ENCODE measurements at regions not wholly inside any gene's neighbourhood (a gene's known extent, or its start where the extent isn't known, plus 50 kb on each side); places are given as distances from the start of the nearest gene placed in this dataset.

- Histone ChIP-seq H3K9me3 (no peaks in the 10 kb centered on the region), H3K27ac (no peak overlapping the region), H3K4me3 (no peak overlapping the region), H3K4me1 (no peaks in the 10 kb centered on the region), H3K27me3 (no peaks in the 10 kb centered on the region), H3K36me3 (no peaks in the 10 kb centered on the region)
- TF ChIP-seq, protein P1, sequence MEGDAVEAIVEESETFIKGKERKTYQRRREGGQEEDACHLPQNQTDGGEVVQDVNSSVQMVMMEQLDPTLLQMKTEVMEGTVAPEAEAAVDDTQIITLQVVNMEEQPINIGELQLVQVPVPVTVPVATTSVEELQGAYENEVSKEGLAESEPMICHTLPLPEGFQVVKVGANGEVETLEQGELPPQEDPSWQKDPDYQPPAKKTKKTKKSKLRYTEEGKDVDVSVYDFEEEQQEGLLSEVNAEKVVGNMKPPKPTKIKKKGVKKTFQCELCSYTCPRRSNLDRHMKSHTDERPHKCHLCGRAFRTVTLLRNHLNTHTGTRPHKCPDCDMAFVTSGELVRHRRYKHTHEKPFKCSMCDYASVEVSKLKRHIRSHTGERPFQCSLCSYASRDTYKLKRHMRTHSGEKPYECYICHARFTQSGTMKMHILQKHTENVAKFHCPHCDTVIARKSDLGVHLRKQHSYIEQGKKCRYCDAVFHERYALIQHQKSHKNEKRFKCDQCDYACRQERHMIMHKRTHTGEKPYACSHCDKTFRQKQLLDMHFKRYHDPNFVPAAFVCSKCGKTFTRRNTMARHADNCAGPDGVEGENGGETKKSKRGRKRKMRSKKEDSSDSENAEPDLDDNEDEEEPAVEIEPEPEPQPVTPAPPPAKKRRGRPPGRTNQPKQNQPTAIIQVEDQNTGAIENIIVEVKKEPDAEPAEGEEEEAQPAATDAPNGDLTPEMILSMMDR (IDR thresholded peaks at IDR 0.05), result no peak
- no peak for DNase-seq
- no peak for ATAC-seq
- intact Hi-C loops (cut with DNase I), result no loop called here
Observed at GRCh38 chr13:82634946-82635345, 1247.3 kb downstream of the SLITRK1 start.

GRCh38 chr13:82627183-82627582 lies 1255.1 kb downstream of the SLITRK1 start:
- TF ChIP-seq, protein P1 (IDR thresholded peaks at IDR 0.05), result no peak
- Histone ChIP-seq H3K27ac (no peak overlapping the region), H3K9me3 (no peaks in the 10 kb centered on the region), H3K4me1 (no peaks in the 10 kb centered on the region), H3K27me3 (no peaks in the 10 kb centered on the region), H3K4me3 (no peak overlapping the region), H3K36me3 (no peaks in the 10 kb centered on the region)
- intact Hi-C loops (cut with DNase I), result no loop called here
- DNase-seq (no peak), ATAC-seq (no peak)

DNA sequence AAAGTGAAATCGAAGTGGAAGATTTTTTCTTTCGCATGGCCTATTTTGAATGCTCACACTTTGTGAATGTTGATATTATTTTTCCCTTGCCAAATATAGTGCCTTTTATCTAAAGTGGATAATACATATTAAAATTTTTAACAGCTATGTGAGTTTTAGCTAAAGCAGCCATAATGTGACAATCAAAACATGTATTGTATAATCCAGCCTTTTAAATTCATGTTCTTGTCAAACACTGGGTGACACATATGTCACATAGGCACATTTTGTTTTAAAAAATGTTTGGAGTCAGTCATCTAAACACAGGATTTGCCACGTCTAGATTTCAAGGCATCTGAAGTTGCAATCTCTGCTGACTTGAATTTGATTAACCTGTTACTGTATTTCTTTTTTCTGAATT lies 1256.6 kb downstream of the SLITRK1 start:
- no peak for ATAC-seq
- intact Hi-C loops (cut with DNase I), result no loop called here
- DNase-seq, result no peak
- no peaks in the 10 kb centered on the region for H3K9me3 ChIP-seq
- TF ChIP-seq, protein P1 (IDR thresholded peaks at IDR 0.05), result no peak
- H3K27me3 ChIP-seq, result no peaks in the 10 kb centered on the region
- H3K36me3 ChIP-seq, result no peaks in the 10 kb centered on the region
- H3K4me3 ChIP-seq, result no peak overlapping the region
- H3K4me1 ChIP-seq, result no peaks in the 10 kb centered on the region
- H3K27ac ChIP-seq, result no peak overlapping the region

- H3K36me3 ChIP-seq, result no peaks in the 10 kb centered on the region
- H3K27me3 ChIP-seq, result no peaks in the 10 kb centered on the region
- intact Hi-C loops (cut with DNase I), result no loop called here
Observed at GRCh38 chr13:82615043-82615442, 1267.2 kb downstream of the SLITRK1 start.

DNA sequence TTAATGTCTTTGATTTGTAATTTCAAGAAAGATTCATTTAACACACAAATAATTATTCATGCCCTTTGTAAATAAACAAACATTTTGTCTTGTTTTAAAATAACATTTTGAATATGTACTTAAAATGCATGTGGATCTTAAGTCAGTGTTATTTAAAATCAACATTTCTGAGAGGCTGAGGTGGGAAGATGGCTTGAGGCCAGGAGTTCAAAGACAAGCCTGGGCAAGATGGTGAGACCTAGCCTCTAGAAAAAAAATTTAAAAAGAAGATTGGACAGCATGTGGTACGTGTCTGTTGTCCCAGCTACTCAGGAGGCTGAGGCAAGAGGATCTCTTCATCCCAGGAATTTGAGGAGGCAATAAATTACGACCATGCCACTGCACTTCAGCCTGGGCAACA lies 1268.2 kb downstream of the SLITRK1 start:
- no peaks in the 10 kb centered on the region for H3K27me3 ChIP-seq
- no peaks in the 10 kb centered on the region for H3K4me1 ChIP-seq
- no peak for ATAC-seq
- no peak for DNase-seq
- H3K4me3 ChIP-seq, result no peak overlapping the region
- no peaks in the 10 kb centered on the region for H3K36me3 ChIP-seq
- H3K9me3 ChIP-seq, result no peaks in the 10 kb centered on the region
- TF ChIP-seq, protein P1 (IDR thresholded peaks at IDR 0.05), result no peak
- intact Hi-C loops (cut with DNase I), result no loop called here
- no peak overlapping the region for H3K27ac ChIP-seq

More at GRCh38 chr13:82615043-82615442, 1267.2 kb downstream of the SLITRK1 start:
- Histone ChIP-seq H3K4me3 (no peak overlapping the region), H3K9me3 (no peaks in the 10 kb centered on the region), H3K27ac (no peak overlapping the region), H3K4me1 (no peaks in the 10 kb centered on the region)
- TF ChIP-seq, protein P1 (IDR thresholded peaks at IDR 0.05), result no peak
- no peak for DNase-seq
- ATAC-seq, result no peak

GRCh38 chr13:82606008-82606407 lies 1276.3 kb downstream of the SLITRK1 start:
- no peak overlapping the region for H3K4me3 ChIP-seq
- TF ChIP-seq, protein P1 (IDR thresholded peaks at IDR 0.05), result no peak
- DNase-seq, result no peak
- H3K4me1 ChIP-seq, result no peaks in the 10 kb centered on the region
- H3K9me3 ChIP-seq, result peaks cover 6% of the 10 kb centered on the region
- intact Hi-C loops (cut with DNase I), result no loop called here
- no peaks in the 10 kb centered on the region for H3K36me3 ChIP-seq
- no peaks in the 10 kb centered on the region for H3K27me3 ChIP-seq
- ATAC-seq, result no peak
- H3K27ac ChIP-seq, result no peak overlapping the region
